GM18951 (cell line): ENCODE measurements at regions not wholly inside any gene's neighbourhood (a gene's known extent, or its start where the extent isn't known, plus 50 kb on each side); places are given as distances from the start of the nearest gene placed in this dataset.

Experiments
- POLR2A ChIP-seq: IDR thresholded peaks from 4 replicates; pipeline ENCODE4 v1.6.1; 2011; ENCODE audit warnings: mild to moderate bottlenecking; ENCODE audit not compliant: insufficient read length, insufficient read depth; ENCODE audit errors: extremely low read depth
- in situ Hi-C: fragments of 300-500 bp; cut with MboI; formaldehyde crosslinking; loops from one replicate; pipeline ENCODE4 v1.12.0; 2022; ENCODE audit warnings: low sequenced_read_pairs, mixed read lengths, inconsistent platforms; ENCODE audit not compliant: unreplicated experiment

DNA sequence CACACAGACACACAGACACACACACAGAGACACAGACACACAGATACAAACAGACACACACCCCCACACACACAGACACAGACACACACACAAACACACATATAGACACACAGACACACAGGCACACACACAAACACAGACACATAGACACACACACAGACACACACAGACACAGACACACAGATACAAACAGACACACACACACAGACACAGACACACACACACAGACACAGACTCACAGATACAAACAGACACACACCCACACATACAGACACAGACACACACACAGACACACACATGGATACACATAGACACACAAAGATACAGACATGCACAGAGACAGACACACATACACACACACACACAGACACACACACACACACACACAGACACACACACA, 174.5 kb downstream of the URI1 start:
- no peak for TF ChIP-seq POLR2A
- in situ Hi-C loops, result no loop called here

DNA sequence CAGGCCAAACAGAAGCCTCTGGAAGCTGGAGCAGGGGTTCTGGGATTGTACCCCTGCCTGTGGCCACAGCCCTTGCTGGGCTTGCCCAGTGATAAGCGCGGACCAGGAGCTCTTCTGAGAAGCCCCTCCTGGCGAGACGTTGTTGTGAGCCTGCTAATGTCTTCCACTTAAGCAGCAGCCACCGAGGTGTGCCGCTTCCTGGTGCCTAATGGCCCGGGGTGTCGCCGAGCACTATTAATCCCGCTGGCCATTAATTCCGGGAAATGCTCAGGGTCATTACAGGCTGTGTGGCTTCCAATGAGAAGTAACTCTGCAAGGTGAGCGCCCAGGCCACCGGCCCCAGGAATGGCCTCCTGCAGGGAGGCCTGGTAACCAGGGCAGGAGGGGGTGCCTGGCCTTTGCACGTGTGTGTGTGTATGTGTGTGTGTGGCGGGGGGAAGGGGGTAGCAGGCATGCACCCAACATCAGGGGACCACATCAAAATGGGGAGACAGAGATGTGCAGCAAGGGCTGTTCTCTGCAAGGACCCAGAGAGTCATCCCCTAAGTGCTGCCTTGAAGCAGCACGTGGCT, 175.0 kb downstream of the URI1 start:
- in situ Hi-C loops, result no loop called here
- no peak for TF ChIP-seq POLR2A

DNA sequence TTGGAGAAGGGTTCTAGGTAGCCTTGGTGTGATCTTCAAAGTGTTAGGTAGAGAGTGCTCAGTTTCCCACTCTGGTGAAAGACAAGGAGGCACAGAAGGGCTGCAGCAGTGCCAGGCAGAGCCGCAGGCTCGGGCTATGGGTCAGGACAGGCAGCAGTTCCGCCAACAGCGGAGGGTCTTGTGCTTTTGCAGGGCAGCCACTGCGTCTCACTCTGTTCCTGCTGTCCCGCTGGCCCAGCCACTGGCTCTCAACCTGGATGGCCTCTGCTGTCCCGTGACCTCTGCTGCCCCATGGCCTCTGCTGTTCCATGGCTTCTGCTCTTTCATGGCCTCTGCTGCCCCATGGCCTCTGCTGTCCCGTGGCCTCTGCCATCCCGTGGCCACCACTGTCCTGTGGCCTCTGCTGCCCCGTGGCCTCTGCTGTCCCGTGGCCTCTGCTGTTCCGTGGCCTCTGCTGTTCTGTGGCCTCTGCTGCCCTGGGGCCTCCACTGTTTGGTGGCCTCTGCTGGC, 175.7 kb downstream of the URI1 start:
- no peak for TF ChIP-seq POLR2A
- in situ Hi-C loops, result no loop called here

DNA sequence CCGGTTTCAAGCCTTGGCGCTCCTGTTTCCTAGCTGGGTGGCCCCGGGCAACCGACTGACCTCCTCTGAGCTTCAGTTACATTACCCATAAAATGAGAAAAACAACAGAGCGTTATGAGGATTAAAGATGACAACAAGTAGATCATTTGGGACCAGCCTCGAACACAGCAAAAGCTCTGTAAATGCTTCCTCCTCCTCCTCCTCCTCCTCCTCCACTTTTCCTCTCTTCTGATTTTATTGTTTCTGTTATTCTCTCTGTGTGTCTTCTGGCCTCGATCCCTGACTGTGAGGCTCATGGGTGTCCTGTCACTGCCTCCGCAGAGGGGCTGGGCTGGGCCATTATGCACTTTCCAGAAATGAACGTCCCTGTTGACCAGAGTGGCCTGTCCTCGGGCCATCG, 176.2 kb downstream of the URI1 start:
- no peak for TF ChIP-seq POLR2A
- in situ Hi-C loops, result no loop called here

DNA sequence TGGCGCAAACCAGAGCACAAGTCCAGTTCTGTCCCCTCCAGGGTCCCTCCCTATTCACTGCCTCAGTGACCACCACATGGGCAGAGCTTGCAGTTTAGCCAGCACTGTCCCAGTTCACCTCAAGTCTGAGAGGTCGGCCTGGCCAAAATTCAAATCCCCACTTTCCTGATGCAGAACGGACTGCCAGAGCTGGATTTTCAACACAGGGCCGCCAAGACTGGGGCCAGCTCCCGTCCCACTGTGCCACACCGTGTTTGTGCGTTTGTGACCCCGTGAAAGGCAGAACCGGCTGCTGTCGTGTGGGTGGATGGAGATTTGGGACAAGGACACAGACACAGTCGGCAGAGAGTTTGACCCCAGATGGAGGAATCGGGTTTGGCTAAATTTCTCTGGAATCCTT, 176.7 kb downstream of the URI1 start:
- TF ChIP-seq POLR2A, result no peak

DNA sequence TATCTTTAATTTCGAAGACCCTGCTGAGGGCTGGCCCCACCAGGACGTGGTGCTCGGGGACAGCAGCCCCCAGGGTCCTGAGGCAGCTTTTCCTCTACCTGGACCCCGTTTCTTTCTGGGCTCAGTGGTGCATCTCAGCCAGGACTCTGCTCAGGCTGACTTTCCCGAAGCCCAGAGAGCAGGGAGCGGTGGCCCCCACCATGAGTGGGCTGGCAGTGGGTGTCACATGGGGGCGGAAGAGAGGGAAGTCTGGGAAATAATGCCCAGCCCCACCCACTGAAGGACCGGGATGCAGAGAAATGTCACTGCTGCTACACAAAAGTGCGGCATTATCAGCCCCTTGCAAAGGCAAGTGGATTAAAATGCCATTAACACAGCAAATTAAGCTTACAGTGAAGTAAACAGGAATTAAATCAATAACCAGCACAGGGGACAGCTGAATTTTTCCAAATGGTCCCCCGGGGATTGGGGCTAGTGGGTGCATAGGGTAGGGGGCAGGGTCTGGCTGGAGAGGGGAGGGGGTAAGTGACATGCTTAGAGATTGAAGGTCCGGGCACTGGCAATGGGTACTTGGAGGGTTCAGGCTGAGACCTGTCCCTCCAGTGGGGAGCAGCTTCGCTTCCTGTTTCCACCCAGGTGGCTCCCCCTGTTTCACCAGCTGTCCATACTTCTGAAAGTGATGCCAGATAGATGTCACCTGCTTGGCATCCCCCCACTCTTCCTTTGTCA, 177.3 kb downstream of the URI1 start:
- in situ Hi-C loops, result no loop called here

More for the DNA sequence above, 176.7 kb downstream of the URI1 start:
- in situ Hi-C loops, result no loop called here

DNA sequence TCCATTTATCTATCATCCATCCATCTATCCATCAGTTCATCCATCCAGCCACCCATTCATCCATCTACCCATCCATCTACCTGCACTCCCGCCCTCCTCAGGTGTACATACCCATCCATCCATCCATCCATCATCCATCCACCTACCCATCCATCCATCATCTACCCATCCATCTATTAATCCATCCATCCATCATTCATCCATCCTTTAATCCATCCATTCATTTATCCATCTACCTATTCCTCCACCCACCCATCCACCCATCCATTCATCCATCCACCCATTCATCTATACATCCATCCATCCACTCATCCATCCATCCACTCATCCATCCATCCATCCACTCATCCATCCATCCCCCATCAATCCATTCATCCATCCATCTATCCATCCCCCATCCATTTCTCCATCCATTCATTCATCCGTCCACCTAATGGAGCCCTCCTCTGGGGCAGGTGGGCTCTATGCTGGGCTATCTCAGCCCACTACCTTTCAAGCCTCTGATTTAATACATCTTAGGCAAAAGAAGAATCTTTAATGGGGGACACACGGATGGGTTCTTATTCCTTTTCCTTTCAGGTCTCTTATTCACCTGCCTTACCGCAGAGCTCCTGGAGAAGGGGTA, 178.9 kb downstream of the URI1 start:
- in situ Hi-C loops, result no loop called here
- no peak for TF ChIP-seq POLR2A

More for the DNA sequence above, 177.3 kb downstream of the URI1 start:
- TF ChIP-seq POLR2A, result no peak

DNA sequence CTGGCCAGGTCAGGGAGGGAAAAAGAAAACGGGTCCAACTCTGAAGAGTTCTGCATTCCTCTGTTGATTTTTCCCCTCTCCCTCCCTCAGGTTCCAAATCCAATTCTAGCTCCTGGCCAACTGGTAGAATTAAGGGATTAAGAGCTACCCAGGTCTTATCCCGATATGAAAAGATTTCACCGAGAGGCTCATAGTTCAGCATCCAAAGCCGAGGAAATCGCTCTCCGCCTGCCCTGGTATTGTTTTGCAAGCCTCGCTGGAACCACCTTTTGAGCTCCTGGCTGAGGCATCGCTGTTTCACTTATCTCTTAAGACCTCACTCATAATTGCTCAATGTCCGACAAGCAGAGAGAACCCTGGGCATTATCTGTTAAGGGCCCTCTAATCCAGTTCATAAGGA, 180.4 kb downstream of the URI1 start:
- TF ChIP-seq POLR2A, result no peak
- in situ Hi-C loops, result no loop called here

DNA sequence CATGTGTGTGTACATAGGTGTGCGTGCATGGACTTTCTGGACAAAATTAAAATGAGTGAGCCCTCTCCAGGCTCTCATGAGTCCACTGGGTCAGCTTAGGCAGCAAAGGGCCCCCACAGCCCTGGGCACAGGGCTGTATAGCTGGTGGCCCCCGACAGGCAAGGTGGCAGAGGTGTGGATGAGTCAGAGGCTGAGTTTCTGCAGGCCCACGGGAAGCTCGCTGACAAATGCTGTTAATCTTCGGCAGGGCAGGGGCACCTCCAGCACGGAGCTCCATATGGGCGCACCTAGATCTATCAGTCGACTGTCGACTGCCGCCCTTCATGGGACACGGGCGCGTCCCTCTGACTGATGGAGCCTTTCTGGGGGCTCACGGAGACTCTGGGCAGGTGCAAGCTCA, 181.1 kb downstream of the URI1 start:
- in situ Hi-C loops, result no loop called here
- TF ChIP-seq POLR2A, result no peak

DNA sequence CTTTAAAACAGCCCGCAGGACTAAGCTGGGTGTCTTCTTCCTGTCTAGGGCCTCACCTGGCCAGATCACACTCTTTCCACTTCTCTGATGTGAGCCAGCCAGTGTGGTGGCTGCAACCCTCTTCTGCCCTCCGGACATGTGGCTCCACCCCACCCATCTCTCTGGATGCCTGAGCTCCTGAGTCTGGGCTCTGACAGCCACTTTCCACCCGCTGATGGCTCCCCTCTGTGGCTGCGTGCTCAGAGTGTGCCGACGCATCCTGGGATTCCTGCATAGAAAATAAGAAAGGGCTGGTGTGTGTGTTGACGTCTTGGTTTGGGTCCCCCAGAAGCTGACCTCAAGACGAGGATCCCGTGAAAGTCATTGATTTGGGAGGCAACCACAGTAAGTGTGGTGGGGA, 181.6 kb downstream of the URI1 start:
- TF ChIP-seq POLR2A, result no peak
- in situ Hi-C loops, result no loop called here

DNA sequence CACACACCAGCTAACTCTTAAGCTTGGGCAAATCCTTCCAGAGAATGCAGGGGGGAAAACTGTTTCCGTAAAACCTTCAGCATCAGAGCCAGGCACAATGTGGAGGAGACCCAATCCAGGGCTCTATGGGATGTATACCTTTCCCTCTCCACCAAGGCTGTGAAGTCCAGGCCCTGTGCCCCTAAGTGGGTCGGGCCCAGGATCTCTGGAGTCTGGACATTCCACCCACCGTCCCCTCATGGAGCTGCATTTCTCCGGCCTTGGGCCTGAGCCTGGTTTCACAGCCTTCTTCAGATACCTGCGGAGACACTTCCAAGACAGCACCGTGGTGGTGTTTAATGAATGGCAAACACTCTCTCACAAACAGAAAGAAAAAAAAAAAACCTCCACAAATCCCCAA, 186.2 kb downstream of the URI1 start:
- in situ Hi-C loops, result no loop called here
- no peak for TF ChIP-seq POLR2A

DNA sequence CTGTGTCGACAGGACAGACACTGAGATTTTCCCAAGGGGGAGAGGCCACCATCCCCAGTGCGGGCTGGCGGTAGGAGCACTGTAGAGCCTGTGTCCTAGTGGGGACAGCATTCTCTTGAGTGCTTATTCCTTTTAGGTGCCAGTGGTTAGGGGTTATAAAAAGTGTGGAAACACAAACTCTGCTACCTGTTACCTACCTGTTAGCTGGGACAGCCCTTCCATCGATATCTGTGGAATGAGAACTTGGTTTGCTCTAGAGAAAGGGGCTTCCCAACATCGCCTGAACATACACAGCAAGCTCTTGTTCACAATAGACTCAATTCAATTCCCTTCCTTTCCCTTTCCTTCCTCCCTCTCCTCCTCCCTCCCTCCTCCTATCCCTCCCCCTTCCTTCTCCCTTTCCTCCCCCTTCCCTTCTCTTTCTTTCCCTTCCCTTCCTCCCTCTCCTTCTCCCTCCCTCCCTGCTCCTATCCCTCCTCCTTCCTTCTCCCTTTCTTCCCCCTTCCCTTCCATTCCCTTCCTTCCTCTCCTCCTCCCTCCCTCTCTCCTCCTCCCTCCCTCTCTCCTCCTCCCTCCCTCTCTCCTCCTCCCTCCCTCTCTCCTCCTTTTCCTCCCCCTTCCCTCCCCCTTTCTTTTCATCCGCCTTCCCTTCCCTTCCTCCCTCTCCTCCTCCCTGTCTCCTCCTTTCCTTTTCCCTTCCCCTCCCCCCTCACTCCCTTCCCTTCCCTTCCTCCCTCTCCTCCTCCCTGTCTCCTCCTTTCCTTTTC, 188.5 kb downstream of the URI1 start:
- no peak for TF ChIP-seq POLR2A
- in situ Hi-C loops, result loop anchor here (10.0 kb wide), 1 partner anchor 184 kb away; no protein-coding TSS in a partner anchor

DNA sequence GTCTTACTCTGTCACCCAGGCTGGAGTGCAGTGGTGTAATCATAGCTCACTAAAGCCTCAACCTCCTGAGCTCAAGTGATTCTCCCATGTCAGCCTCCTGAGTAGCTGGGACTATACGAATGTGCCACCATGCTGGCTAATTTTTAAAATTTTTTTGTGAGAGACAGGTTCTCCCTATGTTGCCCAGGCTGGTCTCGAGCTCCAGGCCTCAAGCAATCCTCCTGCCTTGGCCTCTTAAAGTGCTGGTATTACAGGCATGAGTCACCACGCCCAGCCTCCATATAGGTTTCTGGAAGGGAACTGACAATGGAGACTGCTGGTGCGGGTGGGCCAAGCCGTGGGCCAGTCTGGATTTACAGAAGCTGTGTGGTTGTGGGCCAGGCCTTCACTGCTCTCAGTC, 189.2 kb downstream of the URI1 start:
- no peak for TF ChIP-seq POLR2A
- in situ Hi-C loops, result loop anchor here (10.0 kb wide), 1 partner anchor 184 kb away; no protein-coding TSS in a partner anchor
